22Rv1 (cell line): ENCODE measurements at regions not wholly inside any gene's neighbourhood (a gene's known extent, or its start where the extent isn't known, plus 50 kb on each side); places are given as distances from the start of the nearest gene placed in this dataset.

ENCODE experiments used
- H3K27ac ChIP-seq: fragments of 450-650 bp; 2 replicates; pipeline ENCODE4 v1.5.1; 2017
- CTCF ChIP-seq: fragments of 450-650 bp; IDR thresholded peaks from 2 replicates; pipeline ENCODE4 v1.5.1; 2017; ENCODE audit warnings: mild to moderate bottlenecking
- ZFX ChIP-seq: fragments of 450-650 bp; IDR thresholded peaks from 2 replicates; pipeline ENCODE4 v1.6.1; 2017; ENCODE audit warnings: antibody characterized with exemption, borderline replicate concordance

GRCh38 chr3:63015614-63016309 is 140.5 kb upstream of the CADPS start:
- H3K27ac ChIP-seq, result no peak overlapping the region
- TF ChIP-seq CTCF (no peak), ZFX (no peak)

GRCh38 chr3:63022114-63022513 is 146.9 kb upstream of the CADPS start:
- TF ChIP-seq ZFX (no peak), CTCF (no peak)
- no peak overlapping the region for H3K27ac ChIP-seq

- TF ChIP-seq CTCF (no peak), ZFX (no peak)
- H3K27ac ChIP-seq, result no peak overlapping the region
Observed at GRCh38 chr3:63026722-63027121, 151.5 kb upstream of the CADPS start.

- TF ChIP-seq ZFX (no peak), CTCF (no peak)
- H3K27ac ChIP-seq, result no peak overlapping the region
Observed at GRCh38 chr3:63029326-63029725, 154.1 kb upstream of the CADPS start.

- no peak for TF ChIP-seq CTCF
- no peak for TF ChIP-seq ZFX
Observed at GRCh38 chr3:63029921-63030320, 154.7 kb upstream of the CADPS start.

GRCh38 chr3:63030666-63031065 is 155.4 kb upstream of the CADPS start:
- no peak overlapping the region for H3K27ac ChIP-seq
- TF ChIP-seq ZFX (no peak), CTCF (no peak)

More at GRCh38 chr3:63029921-63030320, 154.7 kb upstream of the CADPS start:
- no peak overlapping the region for H3K27ac ChIP-seq

- TF ChIP-seq CTCF (no peak), ZFX (no peak)
- H3K27ac ChIP-seq, result no peak overlapping the region
Observed at GRCh38 chr3:63032881-63033280, 157.7 kb upstream of the CADPS start.
